AG20443 (cell line): ENCODE measurements at regions not wholly inside any gene's neighbourhood (a gene's known extent, or its start where the extent isn't known, plus 50 kb on each side); places are given as distances from the start of the nearest gene placed in this dataset.
"Not testable (repeated sequence)": the region's sequence is repeated elsewhere in the genome, so short reads cannot be mapped to it uniquely, and the experiment has no call there.

ENCODE experiments used
- DNase-seq: peaks from one replicate; pipeline ENCODE4 v3.0.0; 2012; ENCODE audit warnings: low spot score, mixed read lengths

GRCh38 chr13:74574964-74575728 lies 440.9 kb upstream of the KLF12 start:
- DNase-seq = no peak

- DNase-seq = no peak
Measured at GRCh38 chr13:74573654-74574053, 439.4 kb upstream of the KLF12 start.

- DNase-seq = no peak
Measured at GRCh38 chr13:74571811-74572210, 437.6 kb upstream of the KLF12 start.

- no peak for DNase-seq
Measured at GRCh38 chr13:74570834-74571233, 436.6 kb upstream of the KLF12 start.

- DNase-seq = no peak
Measured at GRCh38 chr13:74570046-74570445, 435.8 kb upstream of the KLF12 start.

- no peak for DNase-seq
Measured at GRCh38 chr13:74569251-74569650, 435.0 kb upstream of the KLF12 start.

- no peak for DNase-seq
Measured at GRCh38 chr13:74567485-74567884, 433.3 kb upstream of the KLF12 start.

GRCh38 chr13:74562381-74562780 lies 428.2 kb upstream of the KLF12 start:
- no peak for DNase-seq

- no peak for DNase-seq
Measured at GRCh38 chr13:74561155-74561554, 427.0 kb upstream of the KLF12 start.

GRCh38 chr13:74560325-74560724 lies 426.1 kb upstream of the KLF12 start:
- no peak for DNase-seq

GRCh38 chr13:74557870-74558269 lies 423.7 kb upstream of the KLF12 start:
- DNase-seq = no peak

GRCh38 chr13:74555651-74556420 lies 421.6 kb upstream of the KLF12 start:
- no peak for DNase-seq

- DNase-seq = no peak
Measured at GRCh38 chr13:74555276-74555625, 421.0 kb upstream of the KLF12 start.

GRCh38 chr13:74554569-74555275 lies 420.5 kb upstream of the KLF12 start:
- DNase-seq = no peak

- DNase-seq = no peak
Measured at GRCh38 chr13:74550039-74550438, 415.8 kb upstream of the KLF12 start.

- DNase-seq = not testable (repeated sequence)
Measured at GRCh38 chr13:74536649-74537048, 402.4 kb upstream of the KLF12 start.

- no peak for DNase-seq
Measured at GRCh38 chr13:74533226-74533625, 399.0 kb upstream of the KLF12 start.

GRCh38 chr13:74530011-74530410 lies 395.8 kb upstream of the KLF12 start:
- DNase-seq = no peak

- DNase-seq = no peak
Measured at GRCh38 chr13:74528734-74529513, 394.7 kb upstream of the KLF12 start.

GRCh38 chr13:74523057-74523456 lies 388.9 kb upstream of the KLF12 start:
- no peak for DNase-seq

GRCh38 chr13:74511523-74511922 lies 377.3 kb upstream of the KLF12 start:
- no peak for DNase-seq

GRCh38 chr13:74487091-74487722 lies 353.0 kb upstream of the KLF12 start:
- no peak for DNase-seq
